DOHH2 (cell line): ENCODE measurements at regions not wholly inside any gene's neighbourhood (a gene's known extent, or its start where the extent isn't known, plus 50 kb on each side); places are given as distances from the start of the nearest gene placed in this dataset.

ENCODE experiments used
- H3F3A ChIP-seq: fragments of 200-600 bp; sonication (generic), shearing (Covaris generic); 2 replicates; pipeline ENCODE4 v1.6.0; 2016; ENCODE audit warnings: antibody characterized with exemption, mild to moderate bottlenecking; ENCODE audit not compliant: control insufficient read depth, insufficient read depth
- H3K27ac ChIP-seq: fragments of 200-600 bp; sonication (generic); 2 replicates; pipeline ENCODE4 v1.5.1; 2014; ENCODE audit warnings: low read depth, mild to moderate bottlenecking, low read length, moderate library complexity
- H3K27me3 ChIP-seq: fragments of 200-600 bp; sonication (generic); 2 replicates; pipeline ENCODE4 v1.6.1; 2014; ENCODE audit warnings: mild to moderate bottlenecking, low read length, mixed read lengths; ENCODE audit not compliant: control insufficient read depth
- H3K36me3 ChIP-seq: fragments of 200-600 bp; sonication (generic); 2 replicates; pipeline ENCODE4 v1.6.1; 2014; ENCODE audit warnings: mild to moderate bottlenecking, low read length, moderate library complexity, mixed read lengths; ENCODE audit not compliant: control insufficient read depth
- H3K4me1 ChIP-seq: fragments of 200-600 bp; sonication (generic); 2 replicates; pipeline ENCODE4 v1.6.1; 2014; ENCODE audit warnings: mild to moderate bottlenecking, low read length, mixed read lengths; ENCODE audit not compliant: control insufficient read depth
- H3K4me2 ChIP-seq: fragments of 200-600 bp; sonication (generic); 2 replicates; pipeline ENCODE4 v1.6.0; 2014; ENCODE audit warnings: mild to moderate bottlenecking, low read length, moderate library complexity
- H3K4me3 ChIP-seq: fragments of 200-600 bp; sonication (generic); 2 replicates; pipeline ENCODE4 v1.5.1; 2014; ENCODE audit warnings: mild to moderate bottlenecking, low read length, mixed read lengths
- H3K79me2 ChIP-seq: fragments of 200-600 bp; sonication (generic); 2 replicates; pipeline ENCODE4 v1.6.1; 2014; ENCODE audit warnings: mild to moderate bottlenecking, low read length, mixed read lengths; ENCODE audit not compliant: control insufficient read depth
- H3K9me2 ChIP-seq: fragments of 200-600 bp; sonication (generic); replicated peaks from 2 replicates; pipeline ENCODE4 v1.6.1; 2014; ENCODE audit warnings: mild to moderate bottlenecking, low read length, mixed read lengths; ENCODE audit not compliant: control insufficient read depth
- H3K9me3 ChIP-seq: fragments of 200-600 bp; sonication (generic); 2 replicates; pipeline ENCODE4 v1.6.1; 2014; ENCODE audit warnings: antibody characterized with exemption, low read length, mixed read lengths; ENCODE audit not compliant: control insufficient read depth, insufficient read depth
- H4K20me1 ChIP-seq: fragments of 200-600 bp; sonication (generic); 2 replicates; pipeline ENCODE4 v1.6.0; 2014; ENCODE audit warnings: low read depth, mild to moderate bottlenecking, antibody characterized with exemption, low read length, moderate library complexity; ENCODE audit not compliant: control insufficient read depth, insufficient read depth
- CTCF ChIP-seq: fragments of 200-600 bp; sonication (generic); IDR thresholded peaks from one replicate; pipeline ENCODE4 v1.5.1; 2014; ENCODE audit warnings: antibody characterized with exemption, mild to moderate bottlenecking, low read depth, low read length; ENCODE audit not compliant: poor library complexity, severe bottlenecking
- EZH2phosphoT487 ChIP-seq: fragments of 200-600 bp; sonication (generic); IDR thresholded peaks from 2 replicates; pipeline ENCODE4 v1.6.1; 2017; ENCODE audit warnings: borderline replicate concordance, mild to moderate bottlenecking, antibody characterized with exemption, low read length, moderate library complexity, mixed read lengths

GRCh38 chr1:79745929-79746328, 739.4 kb upstream of the ADGRL4 start:
- Histone ChIP-seq H3K4me3 (no peak overlapping the region), H3F3A (no peaks in the 10 kb centered on the region), H3K36me3 (no peaks in the 10 kb centered on the region), H3K9me2 (no peaks in the 10 kb centered on the region), H4K20me1 (no peaks in the 10 kb centered on the region), H3K4me1 (peaks cover 13% of the 10 kb centered on the region), H3K27me3 (no peaks in the 10 kb centered on the region), H3K79me2 (no peaks in the 10 kb centered on the region), H3K27ac (no peak overlapping the region), H3K9me3 (no peaks in the 10 kb centered on the region), H3K4me2 (no peak overlapping the region)
- TF ChIP-seq CTCF: no peak
- TF ChIP-seq EZH2phosphoT487: no peak

- TF ChIP-seq EZH2phosphoT487 (no peak), CTCF (no peak)
- no peak overlapping the region for H3K4me2 ChIP-seq
- peaks cover 13% of the 10 kb centered on the region for H3K4me1 ChIP-seq
- H3K9me3 ChIP-seq: no peaks in the 10 kb centered on the region
- no peaks in the 10 kb centered on the region for H3K9me2 ChIP-seq
- no peaks in the 10 kb centered on the region for H3F3A ChIP-seq
- no peak overlapping the region for H3K4me3 ChIP-seq
- no peaks in the 10 kb centered on the region for H3K36me3 ChIP-seq
- H3K27ac ChIP-seq: no peak overlapping the region
- H3K79me2 ChIP-seq: no peaks in the 10 kb centered on the region
- no peaks in the 10 kb centered on the region for H4K20me1 ChIP-seq
- no peaks in the 10 kb centered on the region for H3K27me3 ChIP-seq
Observed at GRCh38 chr1:79744746-79745145, 738.2 kb upstream of the ADGRL4 start.

- H3F3A ChIP-seq: no peaks in the 10 kb centered on the region
- H3K27ac ChIP-seq: no peak overlapping the region
- H3K4me3 ChIP-seq: peak overlapping the region; percentile 5; the same call in 1 of the 2 replicates
- peaks cover 5% of the 10 kb centered on the region; the same call in 1 of the 2 replicates for H3K9me3 ChIP-seq
- no peaks in the 10 kb centered on the region for H3K9me2 ChIP-seq
- H3K27me3 ChIP-seq: no peaks in the 10 kb centered on the region
- TF ChIP-seq EZH2phosphoT487: no peak
- TF ChIP-seq CTCF: no peak
- peaks cover 13% of the 10 kb centered on the region for H3K4me1 ChIP-seq
- no peaks in the 10 kb centered on the region for H4K20me1 ChIP-seq
- no peaks in the 10 kb centered on the region for H3K79me2 ChIP-seq
- H3K36me3 ChIP-seq: no peaks in the 10 kb centered on the region
- peak overlapping the region; percentile 44 for H3K4me2 ChIP-seq
Observed at GRCh38 chr1:79741720-79742421, 735.3 kb upstream of the ADGRL4 start.
